Body of pancreas (tissue), 4 donors: ENCODE measurements at regions not wholly inside any gene's neighbourhood (a gene's known extent, or its start where the extent isn't known, plus 50 kb on each side); places are given as distances from the start of the nearest gene placed in this dataset.
A peak's percentile ranks its signal among the peaks of the same experiment; 100 is the strongest.

Experiments
- ATAC-seq: fragments of 150-250 bp; one replicate; pipeline ENCODE4 v1.9.1; 2016
- DNase-seq, 4 donors: peaks; one replicate each; pipeline ENCODE4 v3.0.0-alpha.2; 2019
- H3K27ac ChIP-seq, 4 donors: fragments of 200-600 bp; sonication (generic); 1 replicate in 3 of 4; 2 replicates in 1 of 4; pipeline versions ENCODE4 v1.5.1 to v1.6.1; 2016 to 2019; ENCODE audit warnings: mild to moderate bottlenecking in 1 of 4, mixed read lengths in 1 of 4, moderate library complexity in 1 of 4
- H3K27me3 ChIP-seq, 2 donors: fragments of 200-600 bp; sonication (generic); one replicate each; pipeline ENCODE4 v1.6.0; 2016; ENCODE audit warnings: mild to moderate bottlenecking in 1 of 2
- H3K36me3 ChIP-seq, 2 donors: fragments of 200-600 bp; sonication (generic); replicated peaks in 1 of 2; 2 replicates each; pipeline ENCODE4 v1.5.1; 2016; ENCODE audit warnings: low read depth in 2 of 2; ENCODE audit not compliant: insufficient read depth in 1 of 2
- H3K4me1 ChIP-seq: fragments of 200-600 bp; sonication (generic); one replicate; pipeline ENCODE4 v1.6.0; 2016
- H3K4me3 ChIP-seq, 2 donors: fragments of 200-600 bp; sonication (generic); 1 replicate in 1 of 2; 2 replicates in 1 of 2; pipeline ENCODE4 v1.5.1; 2016 to 2019
- H3K9me3 ChIP-seq, 3 donors: fragments of 200-600 bp; sonication (generic); 1 replicate in 2 of 3; 2 replicates in 1 of 3; pipeline ENCODE4 v1.5.1; 2016
- POLR2A ChIP-seq, 3 donors: fragments of 450-650 bp; IDR thresholded peaks; one replicate each; pipeline ENCODE4 v1.6.1; 2016; ENCODE audit warnings: antibody characterized with exemption in 3 of 3, mild to moderate bottlenecking in 2 of 3
- WGBS, 2 donors: methylation state at CpG; one replicate each; pipeline ENCODE4 v1.1.5; 2017; 5-methylcytosine and 5-hydroxymethylcytosine counted together
- intact Hi-C: fragments of 100-400 bp; cut with DNase I; formaldehyde crosslinking; loops from one replicate; pipeline ENCODE4 v1.15.1; 2023
- TF ChIP-seq, protein P1 (sequence below), 7 experiments: fragments of 450-650 bp in 4 of 7; fragments of 200-600 bp in 3 of 7; sonication (generic) in 3 of 7; IDR thresholded peaks; one replicate each; pipeline ENCODE4 v1.5.1; 2016 to 2019; ENCODE audit warnings: antibody characterized with exemption in 7 of 7

- no peak for DNase-seq
- 59 to 76% methylated on average over 1 of the region's 1 CpG for WGBS, 2 donors
- Histone ChIP-seq H3K27me3 (no peaks in the 10 kb centered on the region), H3K9me3 (no peaks in the 10 kb centered on the region), H3K4me3 (no peak overlapping the region), H3K27ac (no peak overlapping the region), H3K36me3 (no peaks in the 10 kb centered on the region), H3K4me1 (peaks cover 33% of the 10 kb centered on the region)
- intact Hi-C loops = loop anchor here (10.0 kb wide), 1 partner anchor 86 kb away; no protein-coding TSS in a partner anchor
- no peak for ATAC-seq
- TF ChIP-seq POLR2A (IDR thresholded peaks at IDR 0.05) = no peak
- TF ChIP-seq, protein P1, sequence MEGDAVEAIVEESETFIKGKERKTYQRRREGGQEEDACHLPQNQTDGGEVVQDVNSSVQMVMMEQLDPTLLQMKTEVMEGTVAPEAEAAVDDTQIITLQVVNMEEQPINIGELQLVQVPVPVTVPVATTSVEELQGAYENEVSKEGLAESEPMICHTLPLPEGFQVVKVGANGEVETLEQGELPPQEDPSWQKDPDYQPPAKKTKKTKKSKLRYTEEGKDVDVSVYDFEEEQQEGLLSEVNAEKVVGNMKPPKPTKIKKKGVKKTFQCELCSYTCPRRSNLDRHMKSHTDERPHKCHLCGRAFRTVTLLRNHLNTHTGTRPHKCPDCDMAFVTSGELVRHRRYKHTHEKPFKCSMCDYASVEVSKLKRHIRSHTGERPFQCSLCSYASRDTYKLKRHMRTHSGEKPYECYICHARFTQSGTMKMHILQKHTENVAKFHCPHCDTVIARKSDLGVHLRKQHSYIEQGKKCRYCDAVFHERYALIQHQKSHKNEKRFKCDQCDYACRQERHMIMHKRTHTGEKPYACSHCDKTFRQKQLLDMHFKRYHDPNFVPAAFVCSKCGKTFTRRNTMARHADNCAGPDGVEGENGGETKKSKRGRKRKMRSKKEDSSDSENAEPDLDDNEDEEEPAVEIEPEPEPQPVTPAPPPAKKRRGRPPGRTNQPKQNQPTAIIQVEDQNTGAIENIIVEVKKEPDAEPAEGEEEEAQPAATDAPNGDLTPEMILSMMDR (IDR thresholded peaks at IDR 0.05) = no peak
Measured at GRCh38 chr2:62291052-62291451, 95.1 kb downstream of the B3GNT2 start.

DNA sequence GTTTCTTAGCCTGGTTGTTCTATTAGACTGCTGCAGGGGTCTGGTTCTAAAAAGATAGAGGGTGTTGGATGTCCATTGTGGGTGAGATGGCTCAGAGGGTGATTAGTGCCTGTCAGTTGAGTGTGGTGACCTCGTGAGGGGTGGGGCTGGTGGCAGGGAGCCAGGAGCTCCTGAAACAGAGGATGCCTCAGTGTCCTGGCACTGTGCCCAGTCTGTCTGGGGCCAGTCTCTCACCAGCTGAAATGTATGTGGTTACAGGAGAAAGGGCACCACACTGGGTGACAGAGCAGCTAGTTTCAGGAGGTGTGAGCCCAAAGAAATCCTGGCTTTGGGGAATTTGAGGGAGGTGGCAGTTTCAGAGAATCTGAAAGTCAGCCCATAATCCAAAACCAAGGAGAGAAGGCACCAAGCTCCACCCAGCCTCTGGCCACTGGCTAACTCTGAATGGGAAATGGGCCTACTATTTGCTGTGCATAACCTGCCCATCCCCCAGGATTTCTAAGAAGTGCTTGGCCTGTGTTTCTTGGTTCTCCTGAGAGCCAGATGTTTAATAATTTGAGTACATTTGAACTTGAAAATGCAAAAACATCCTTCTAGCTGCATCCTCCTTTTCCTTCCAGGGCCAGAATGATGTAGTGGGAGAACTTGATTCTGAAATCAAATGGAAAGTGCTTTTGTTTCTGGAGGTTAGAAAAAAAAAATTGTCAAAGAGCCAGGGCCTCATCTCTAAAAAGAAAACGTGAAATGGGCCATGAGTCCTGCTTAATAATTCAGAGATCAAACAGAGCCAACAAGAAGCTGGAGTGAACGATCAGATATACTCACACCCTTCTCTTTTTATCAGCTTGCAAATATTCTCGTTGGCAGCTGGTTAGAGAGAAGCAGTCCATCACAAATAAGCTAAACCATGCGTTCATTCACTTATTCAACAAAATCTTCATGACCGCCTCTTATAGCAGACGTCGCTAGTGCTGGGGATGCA lies 92.3 kb downstream of the B3GNT2 start:
- ATAC-seq (no peak), DNase-seq (peak; percentile 36 to 62 (median 40))
- no peaks in the 10 kb centered on the region for H3K27me3 ChIP-seq
- H3K4me1 ChIP-seq = peaks cover 18% of the 10 kb centered on the region
- H3K36me3 ChIP-seq = no peaks in the 10 kb centered on the region
- TF ChIP-seq, protein P1 (IDR thresholded peaks at IDR 0.05) = no peak
- TF ChIP-seq POLR2A (IDR thresholded peaks at IDR 0.05) = no peak
- intact Hi-C loops = no loop called here
- no peaks in the 10 kb centered on the region for H3K9me3 ChIP-seq
- no peak overlapping the region for H3K4me3 ChIP-seq
- no peak overlapping the region for H3K27ac ChIP-seq
- WGBS, 2 donors = 64 to 65% methylated on average over 8 of the region's 8 CpGs

DNA sequence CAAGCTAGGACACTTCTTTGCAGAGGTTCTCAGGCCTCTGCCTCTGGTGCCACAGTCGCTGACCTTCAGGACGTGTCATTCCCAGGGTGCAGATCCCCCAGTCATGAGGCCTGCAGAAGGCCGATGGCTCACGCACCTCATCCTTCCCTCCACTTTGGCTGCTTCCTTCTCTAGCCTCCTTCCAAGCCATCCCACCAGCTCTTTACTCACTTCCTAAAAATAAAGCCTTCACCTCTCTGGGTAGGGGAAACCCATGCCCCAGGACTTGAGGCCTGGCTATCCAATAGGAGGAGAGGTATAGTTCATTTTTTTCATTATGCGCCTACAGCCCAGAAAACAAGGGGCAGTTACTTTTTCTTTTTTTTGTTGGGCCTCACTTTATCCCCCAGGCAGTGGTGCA lies 91.4 kb downstream of the B3GNT2 start:
- ATAC-seq = no peak
- no peak overlapping the region for H3K27ac ChIP-seq

DNA sequence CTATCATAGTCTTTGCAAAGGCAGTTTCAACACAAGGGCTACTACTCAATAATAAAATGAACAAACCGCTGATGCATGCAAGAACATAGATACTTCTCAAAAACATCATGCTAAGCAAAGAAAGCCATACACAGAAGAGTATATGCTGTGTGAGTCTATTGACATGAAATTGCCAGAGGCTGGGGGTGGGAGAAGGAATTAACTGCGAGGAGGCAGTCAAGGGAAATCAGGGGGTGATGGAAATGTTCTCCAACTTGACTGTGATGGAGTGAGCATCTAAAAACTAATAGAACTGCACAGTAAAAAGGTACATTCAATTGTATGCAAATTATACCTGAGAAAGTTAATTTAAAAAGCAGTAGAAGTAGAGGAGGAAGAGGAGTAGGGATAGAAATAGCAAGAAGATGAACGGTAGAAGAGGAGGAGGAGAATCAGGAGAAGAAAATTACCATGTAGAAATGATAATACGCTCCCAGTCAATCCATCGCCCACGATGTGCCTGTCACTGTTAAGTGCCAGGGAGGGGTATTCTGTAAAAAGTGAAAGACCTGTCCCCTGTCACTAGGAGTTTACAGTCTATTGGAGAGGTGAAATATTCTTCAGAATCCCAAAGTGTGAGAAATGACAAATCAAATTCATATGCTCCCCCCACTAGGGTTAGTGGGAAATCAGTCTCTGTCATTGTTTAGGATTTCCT lies 90.3 kb downstream of the B3GNT2 start:
- 92 to 94% methylated on average over 6 of the region's 6 CpGs for WGBS, 2 donors

More for the DNA sequence above, 91.4 kb downstream of the B3GNT2 start:
- H3K9me3 ChIP-seq = no peaks in the 10 kb centered on the region
- no peak overlapping the region for H3K4me3 ChIP-seq
- peaks cover 9% of the 10 kb centered on the region for H3K4me1 ChIP-seq
- H3K27me3 ChIP-seq = no peaks in the 10 kb centered on the region
- no peaks in the 10 kb centered on the region for H3K36me3 ChIP-seq
- no peak for TF ChIP-seq POLR2A (IDR thresholded peaks at IDR 0.05)
- TF ChIP-seq, protein P1 (IDR thresholded peaks at IDR 0.05) = no peak
- intact Hi-C loops = no loop called here
- no peak for DNase-seq
- 89 to 96% methylated on average over 5 of the region's 5 CpGs for WGBS, 2 donors

More for the DNA sequence above, 90.3 kb downstream of the B3GNT2 start:
- intact Hi-C loops = no loop called here
- no peaks in the 10 kb centered on the region for H3K9me3 ChIP-seq
- H3K36me3 ChIP-seq = no peaks in the 10 kb centered on the region
- H3K4me1 ChIP-seq = no peaks in the 10 kb centered on the region
- ATAC-seq (no peak), DNase-seq (no peak)
- TF ChIP-seq POLR2A (IDR thresholded peaks at IDR 0.05) = no peak
- TF ChIP-seq, protein P1 (IDR thresholded peaks at IDR 0.05) = no peak
- H3K27ac ChIP-seq = no peak overlapping the region
- H3K27me3 ChIP-seq = no peaks in the 10 kb centered on the region
- H3K4me3 ChIP-seq = no peak overlapping the region
